ENCODE measurements at regions not wholly inside any gene's neighbourhood (a gene's known extent, or its start where the extent isn't known, plus 50 kb on each side); places are given as distances from the start of the nearest gene placed in this dataset.

DNA sequence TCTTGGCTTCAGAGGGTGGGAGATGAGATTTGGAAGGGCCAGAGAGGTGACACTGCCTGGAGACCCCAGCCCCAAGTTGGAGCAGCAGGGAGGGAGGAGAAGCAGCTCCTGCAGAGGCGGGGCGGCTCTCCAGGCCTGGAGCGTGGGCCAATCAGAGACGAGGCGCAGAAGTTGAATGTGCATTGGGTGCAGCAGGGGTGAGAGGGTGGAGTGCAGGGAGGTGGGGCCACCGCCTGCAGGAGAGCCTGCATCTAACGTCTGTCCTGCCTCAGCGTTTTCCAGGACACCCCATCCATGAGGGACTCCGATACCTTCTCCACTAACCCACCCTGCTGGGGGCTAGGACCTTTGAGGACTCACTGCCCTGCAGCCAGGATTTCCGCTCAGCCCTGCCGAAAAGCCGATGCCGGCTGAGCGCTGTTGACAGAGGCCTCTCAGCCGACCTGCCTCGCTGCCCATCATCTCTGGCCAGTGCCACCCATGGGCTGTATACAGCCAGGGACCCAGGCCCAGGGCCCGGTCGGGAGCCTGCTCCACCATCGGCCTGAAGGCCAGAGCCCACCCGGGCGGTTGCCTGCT is 146.2 kb downstream of the ENGASE start:
- no peak for DNase-seq (ENCODE audit: low read depth)
- no peak overlapping the region for H3K4me3 ChIP-seq (replicated peaks; ENCODE audit: low read depth, low read length)
- TF ChIP-seq, protein P1, sequence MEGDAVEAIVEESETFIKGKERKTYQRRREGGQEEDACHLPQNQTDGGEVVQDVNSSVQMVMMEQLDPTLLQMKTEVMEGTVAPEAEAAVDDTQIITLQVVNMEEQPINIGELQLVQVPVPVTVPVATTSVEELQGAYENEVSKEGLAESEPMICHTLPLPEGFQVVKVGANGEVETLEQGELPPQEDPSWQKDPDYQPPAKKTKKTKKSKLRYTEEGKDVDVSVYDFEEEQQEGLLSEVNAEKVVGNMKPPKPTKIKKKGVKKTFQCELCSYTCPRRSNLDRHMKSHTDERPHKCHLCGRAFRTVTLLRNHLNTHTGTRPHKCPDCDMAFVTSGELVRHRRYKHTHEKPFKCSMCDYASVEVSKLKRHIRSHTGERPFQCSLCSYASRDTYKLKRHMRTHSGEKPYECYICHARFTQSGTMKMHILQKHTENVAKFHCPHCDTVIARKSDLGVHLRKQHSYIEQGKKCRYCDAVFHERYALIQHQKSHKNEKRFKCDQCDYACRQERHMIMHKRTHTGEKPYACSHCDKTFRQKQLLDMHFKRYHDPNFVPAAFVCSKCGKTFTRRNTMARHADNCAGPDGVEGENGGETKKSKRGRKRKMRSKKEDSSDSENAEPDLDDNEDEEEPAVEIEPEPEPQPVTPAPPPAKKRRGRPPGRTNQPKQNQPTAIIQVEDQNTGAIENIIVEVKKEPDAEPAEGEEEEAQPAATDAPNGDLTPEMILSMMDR (IDR thresholded peaks at IDR 0.05; ENCODE audit: low read length, missing control alignments), result no peak

DNA sequence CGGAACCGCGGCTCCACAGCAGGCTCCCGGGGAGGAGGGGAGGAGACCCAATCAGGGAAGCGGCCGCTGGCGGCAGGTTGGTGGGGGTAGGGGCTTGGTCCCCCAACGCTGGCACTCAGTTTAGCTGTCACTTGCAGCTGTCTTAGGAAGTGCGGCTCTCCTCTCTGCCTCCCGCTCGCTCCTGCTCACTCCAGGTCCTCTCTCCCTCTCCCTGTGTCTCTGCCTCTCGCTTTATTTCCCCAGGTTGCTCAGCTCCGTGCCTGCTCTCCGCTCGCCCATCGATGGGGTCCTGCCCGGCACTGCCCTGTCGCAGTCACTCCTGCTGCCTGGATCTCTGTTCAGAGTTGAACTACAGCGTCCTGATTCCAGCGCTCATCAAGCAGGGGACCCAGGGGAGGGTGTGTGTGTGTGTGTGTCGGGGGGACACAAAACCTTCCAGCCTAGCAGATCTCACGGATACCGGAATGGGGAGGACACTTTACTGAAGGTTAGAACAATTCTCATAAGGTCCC is 145.6 kb downstream of the ENGASE start:
- DNase-seq (ENCODE audit: low read depth), result no peak
- no peak overlapping the region for H3K4me3 ChIP-seq (replicated peaks; ENCODE audit: low read depth, low read length)
- TF ChIP-seq, protein P1 (IDR thresholded peaks at IDR 0.05; ENCODE audit: low read length, missing control alignments), result no peak

DNA sequence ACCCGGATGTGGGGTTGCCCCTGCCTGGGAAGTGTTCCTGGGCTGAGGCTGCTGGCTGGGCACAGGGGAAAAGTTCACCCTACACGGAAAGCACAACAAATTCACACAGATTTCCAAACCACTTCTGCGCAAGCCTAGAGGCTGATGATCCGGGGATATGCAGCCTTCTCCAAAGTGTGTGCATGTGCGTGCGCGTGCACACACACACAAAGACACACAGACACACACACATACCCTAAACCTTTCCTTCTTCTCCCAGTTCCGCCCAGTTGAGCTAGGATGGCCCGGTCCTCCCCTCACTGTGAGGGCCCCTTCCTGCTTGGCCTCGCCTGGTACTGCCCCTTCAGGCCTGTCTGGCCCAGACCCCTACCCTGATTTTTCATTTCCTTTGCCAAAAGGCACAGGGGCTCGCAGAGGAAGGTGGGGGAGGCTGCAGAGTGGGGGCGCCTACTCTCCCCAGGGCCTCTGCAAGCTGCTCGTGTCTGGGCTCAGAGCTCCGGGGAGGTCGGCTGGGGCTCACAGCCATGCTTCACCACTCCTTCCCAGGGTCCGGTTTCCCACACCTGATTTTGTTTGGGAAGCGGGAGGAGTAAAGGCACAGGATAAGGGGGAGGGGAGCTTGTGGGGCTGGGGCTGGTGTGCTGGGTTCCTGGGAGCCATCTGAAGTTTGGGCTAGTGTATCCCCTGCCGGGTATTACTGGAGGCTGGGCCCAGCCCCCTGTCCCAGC is 144.7 kb downstream of the ENGASE start:
- TF ChIP-seq, protein P1 (IDR thresholded peaks at IDR 0.05; ENCODE audit: low read length, missing control alignments), result no peak
- no peak for DNase-seq (ENCODE audit: low read depth)
- H3K4me3 ChIP-seq (replicated peaks; ENCODE audit: low read depth, low read length), result no peak overlapping the region

DNA sequence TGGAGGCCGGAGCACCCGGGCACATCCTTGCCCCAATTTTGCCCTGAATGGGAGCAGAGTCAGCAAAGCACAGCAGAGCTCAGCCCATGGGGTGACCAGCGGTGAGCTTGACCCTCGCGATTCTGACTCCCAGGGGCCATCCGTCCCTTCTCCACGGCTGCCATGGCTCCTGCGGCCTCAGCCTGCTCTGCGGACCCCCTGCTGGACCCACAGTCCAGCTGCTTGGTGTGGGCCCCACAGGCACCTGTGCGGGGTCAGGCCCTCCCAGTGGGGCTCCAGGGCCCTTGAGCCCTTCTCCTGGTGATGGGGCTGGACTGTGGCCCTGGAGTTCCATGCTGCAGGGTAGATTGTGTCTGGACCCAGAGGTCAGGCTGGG is 144.2 kb downstream of the ENGASE start:
- DNase-seq (ENCODE audit: low read depth), result no peak
- TF ChIP-seq, protein P1 (IDR thresholded peaks at IDR 0.05; ENCODE audit: low read length, missing control alignments), result no peak
- no peak overlapping the region for H3K4me3 ChIP-seq (replicated peaks; ENCODE audit: low read depth, low read length)

DNA sequence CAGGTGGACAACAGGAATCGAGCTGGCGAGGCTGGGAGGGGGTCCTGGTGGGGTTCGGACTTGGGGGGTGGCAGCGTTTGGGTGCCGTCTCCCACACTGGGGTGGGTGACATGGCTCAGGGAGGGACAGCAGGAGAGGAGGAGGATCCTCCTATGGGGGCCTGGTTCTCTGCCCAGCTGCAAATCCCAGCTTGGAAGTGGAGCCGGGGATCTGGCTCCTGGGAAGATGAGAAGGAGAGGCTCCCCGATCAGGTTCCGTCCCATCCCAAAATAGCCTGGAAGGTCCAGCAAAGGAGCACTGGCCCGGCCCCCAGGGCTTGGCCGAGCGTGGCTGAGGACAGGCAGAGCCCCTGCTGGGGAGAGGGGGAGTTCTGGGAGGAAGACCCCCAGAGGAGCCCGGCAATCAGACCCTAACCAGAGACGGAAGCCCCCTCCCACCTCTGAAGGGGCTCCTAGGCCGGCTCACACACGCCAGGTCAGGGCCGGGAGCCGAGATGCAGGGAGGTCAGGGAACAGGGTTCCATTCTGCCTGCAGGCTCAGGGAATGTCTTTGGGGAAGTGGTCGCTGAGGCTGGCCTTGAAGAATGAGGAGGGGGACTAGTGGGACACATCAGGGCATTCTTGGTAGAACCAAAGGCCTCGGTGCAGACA is 143.7 kb downstream of the ENGASE start:
- no peak overlapping the region for H3K4me3 ChIP-seq (replicated peaks; ENCODE audit: low read depth, low read length)
- TF ChIP-seq, protein P1 (IDR thresholded peaks at IDR 0.05; ENCODE audit: low read length, missing control alignments), result no peak
- no peak for DNase-seq (ENCODE audit: low read depth)

DNA sequence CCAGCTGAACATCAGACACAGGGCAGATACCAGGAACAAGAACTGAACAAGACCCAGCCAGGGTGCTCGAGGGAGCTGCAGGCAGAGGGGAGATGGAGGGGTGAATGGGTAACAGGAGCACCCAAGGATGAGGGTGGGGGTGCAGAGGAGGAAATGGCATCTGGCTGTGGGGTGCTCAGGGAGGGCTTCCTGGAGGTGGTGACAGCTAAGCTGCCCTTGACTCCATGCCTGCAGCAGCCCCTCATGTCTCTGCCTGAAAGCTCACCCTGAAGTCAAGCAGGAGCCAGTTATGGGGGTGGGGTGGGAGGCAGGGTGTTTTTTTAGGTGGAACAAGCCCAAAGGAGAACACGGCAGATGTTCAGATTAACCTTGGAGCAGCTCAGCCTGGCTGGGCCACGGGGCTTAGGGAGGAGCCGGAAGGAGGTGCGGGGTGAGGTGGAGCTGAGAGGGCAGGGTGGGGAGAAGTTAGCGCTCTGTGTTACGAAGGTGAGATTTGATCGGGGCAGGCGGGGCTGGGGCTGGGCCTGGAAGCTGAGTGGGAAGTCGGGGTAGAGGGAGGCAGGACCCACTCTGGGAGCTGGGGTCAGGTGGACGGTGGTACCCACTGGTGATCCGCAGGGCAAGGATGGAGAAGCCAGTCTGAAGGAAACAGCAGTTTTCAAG is 143.0 kb downstream of the ENGASE start:
- TF ChIP-seq, protein P1 (IDR thresholded peaks at IDR 0.05; ENCODE audit: low read length, missing control alignments), result no peak
- no peak overlapping the region for H3K4me3 ChIP-seq (replicated peaks; ENCODE audit: low read depth, low read length)
- DNase-seq (ENCODE audit: low read depth), result no peak

All from fibroblast of pulmonary artery (primary cell).